Renal cortical epithelial cell (primary cell): ENCODE measurements at regions not wholly inside any gene's neighbourhood (a gene's known extent, or its start where the extent isn't known, plus 50 kb on each side); places are given as distances from the start of the nearest gene placed in this dataset.
A peak's percentile ranks its signal among the peaks of the same experiment; 100 is the strongest.

Source experiments
- DNase-seq: peaks from one replicate; pipeline ENCODE4 v3.0.0-alpha.2; 2011; ENCODE audit warnings: low read depth

DNA sequence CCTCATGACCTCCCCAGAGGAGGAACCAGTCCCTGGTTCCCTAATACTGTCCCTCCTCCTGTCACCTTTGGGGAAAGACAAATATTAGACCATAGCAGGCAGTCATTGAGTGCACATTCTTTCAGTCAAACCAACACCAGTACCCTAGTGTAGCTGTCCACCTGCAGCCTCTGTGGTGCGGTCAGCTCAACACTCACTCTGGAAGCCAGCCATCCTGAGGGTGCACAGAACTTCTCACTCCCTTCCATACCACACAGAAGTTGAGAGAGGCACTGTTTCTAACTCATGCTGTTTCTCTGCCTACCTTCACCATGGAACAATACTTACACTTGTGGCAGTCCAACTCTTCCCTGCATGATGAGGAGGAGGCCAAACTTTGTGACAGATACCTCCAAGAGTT lies 175.6 kb upstream of the FOXN2 start:
- no peak for DNase-seq

DNA sequence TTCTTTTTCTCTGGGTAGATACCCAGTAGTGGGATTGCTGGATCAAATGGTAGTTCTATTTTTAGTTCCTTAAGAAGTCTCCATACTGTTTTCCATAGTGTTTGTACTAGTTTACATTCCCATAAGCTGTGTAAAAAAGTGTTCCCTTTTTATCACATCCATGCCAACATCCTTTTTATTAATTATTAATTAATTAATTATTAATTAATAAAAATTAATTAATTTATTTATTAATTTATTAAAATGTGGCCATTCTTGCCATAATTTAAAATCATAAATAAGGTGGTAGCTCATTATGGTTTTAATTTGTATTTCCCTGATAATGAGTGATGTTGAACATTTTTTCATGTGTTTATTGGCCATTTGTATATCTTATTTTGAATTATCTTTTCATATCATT lies 173.9 kb upstream of the FOXN2 start:
- DNase-seq = no peak

DNA sequence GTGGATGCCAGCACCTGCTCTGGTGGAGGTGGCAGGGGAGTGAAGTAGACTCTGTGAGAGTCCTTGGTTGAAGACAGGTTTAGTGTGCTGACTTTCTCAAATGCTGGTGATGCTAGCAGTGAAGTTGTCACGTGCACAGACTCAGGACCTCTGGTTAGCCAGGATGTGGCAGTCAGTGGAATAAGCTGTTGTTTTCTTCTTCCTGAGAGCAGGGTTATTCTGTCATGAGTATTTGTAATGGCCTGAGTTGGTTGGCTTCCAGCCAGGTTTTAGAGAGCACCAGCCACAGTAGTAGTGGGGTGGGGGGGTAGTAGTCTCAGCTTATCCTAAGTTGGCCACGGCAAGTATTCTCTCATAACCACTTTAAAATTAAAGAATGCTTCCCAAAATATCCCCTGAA lies 169.7 kb upstream of the FOXN2 start:
- DNase-seq = peak; percentile 45

DNA sequence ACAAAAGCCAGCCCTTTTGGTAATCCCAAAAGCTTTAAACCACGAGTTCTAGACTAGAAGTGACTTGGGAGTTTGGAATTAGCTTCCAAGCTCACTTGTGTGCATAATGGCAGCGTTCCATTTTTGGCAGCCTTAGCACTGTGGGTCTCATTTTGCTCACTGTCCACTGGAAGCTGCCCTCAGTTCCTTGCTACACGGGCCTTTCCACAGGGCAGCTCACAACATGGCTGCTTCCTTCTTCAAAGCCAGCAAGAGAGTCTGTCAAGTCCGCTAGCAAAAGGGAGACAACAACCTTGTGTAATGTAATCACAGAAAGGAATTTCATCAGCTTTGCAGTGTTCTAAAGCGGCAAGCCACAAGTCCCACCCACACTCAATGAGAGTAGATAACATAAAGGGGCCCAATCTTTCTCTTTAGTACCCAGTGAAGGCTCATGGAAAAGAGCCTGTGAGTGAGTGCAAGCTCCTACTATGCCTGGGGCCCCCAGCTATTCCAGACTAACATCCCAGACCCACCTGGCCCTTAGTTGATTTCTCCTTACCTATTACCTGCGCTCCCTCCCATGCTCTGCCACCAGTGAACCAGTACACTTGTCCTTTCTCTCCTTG lies 168.5 kb upstream of the FOXN2 start:
- DNase-seq = no peak

DNA sequence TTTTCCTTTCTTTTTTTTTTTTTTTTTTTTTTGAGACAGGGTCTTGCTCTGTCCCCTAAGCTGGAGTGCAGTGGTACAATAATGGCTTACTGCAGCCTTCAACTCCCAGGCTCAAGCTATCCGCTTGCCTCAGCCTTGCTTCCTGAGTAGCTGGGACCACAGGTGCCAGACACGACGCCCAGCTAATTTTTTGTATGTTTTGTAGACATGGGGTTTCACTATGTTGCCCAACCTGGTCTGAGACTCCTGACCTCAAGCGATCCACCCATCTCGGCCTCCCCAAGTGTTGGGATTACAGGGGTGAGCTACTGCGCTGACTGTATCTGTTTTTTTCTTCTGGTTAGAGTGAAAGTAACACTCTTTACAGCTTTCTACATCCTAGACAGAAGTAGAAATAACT lies 167.9 kb upstream of the FOXN2 start:
- DNase-seq = no peak

DNA sequence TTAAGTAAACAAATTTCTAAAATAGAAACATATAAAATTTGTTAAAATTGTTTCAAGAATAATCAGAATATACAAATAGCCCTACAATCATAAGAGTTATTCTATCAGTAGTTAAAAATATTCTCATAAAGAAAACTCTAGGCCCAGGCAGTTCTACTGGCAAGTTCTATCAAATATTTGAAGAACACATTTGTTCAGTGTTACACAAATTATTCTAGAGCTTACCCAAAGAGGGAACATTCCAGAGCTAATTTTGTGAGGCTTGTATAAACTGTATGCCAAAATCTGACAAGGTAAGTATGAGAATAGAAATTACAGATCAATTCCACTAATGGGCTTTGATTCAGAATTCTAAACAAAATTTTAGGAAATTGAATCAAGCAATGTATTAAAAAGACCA lies 166.8 kb upstream of the FOXN2 start:
- DNase-seq = no peak

DNA sequence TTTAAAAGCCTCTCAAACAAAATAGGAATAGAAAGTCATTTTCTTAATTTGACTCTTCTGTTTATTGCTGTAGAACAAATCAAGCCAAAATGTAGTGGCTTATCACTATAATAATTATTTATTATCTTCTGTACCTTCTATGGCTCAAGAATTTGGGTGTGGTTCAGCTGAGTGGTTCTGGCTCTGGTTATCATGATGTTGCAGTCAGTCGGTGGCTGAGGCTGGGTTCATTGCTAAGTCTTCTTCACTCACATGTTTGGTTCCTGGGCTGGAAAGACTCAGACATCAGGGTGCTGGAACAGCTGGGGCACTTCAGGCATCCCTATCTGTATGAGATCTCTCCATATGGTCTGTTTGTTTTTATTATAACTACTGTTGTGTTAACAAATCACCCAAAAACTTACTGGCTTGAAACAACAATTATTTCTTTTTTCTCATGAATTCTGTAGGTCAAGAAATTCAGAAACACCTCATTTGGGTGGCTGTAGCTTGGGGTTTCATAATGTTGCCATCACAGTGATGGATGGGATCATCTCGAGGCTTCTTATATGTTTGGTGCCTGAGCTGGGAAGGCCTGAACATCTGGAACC lies 165.5 kb upstream of the FOXN2 start:
- no peak for DNase-seq

DNA sequence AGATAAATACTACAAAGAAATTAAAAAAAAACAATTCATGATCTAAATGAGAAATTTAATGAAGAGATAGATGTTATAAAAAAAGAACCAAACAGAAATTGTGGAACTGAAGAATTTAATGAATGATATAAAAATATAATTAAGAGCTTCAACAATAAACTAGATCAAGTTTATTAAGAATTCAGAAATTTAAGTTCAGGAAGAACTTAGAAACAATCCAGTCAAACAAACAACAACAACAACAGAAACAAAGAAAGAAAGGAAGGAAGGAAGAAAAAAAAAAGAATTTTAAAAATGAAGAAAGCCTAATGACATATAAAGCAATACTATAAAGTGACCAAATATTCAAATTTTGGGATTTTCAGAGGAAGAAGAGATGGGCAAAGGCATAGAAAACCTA lies 157.3 kb upstream of the FOXN2 start:
- no peak for DNase-seq

DNA sequence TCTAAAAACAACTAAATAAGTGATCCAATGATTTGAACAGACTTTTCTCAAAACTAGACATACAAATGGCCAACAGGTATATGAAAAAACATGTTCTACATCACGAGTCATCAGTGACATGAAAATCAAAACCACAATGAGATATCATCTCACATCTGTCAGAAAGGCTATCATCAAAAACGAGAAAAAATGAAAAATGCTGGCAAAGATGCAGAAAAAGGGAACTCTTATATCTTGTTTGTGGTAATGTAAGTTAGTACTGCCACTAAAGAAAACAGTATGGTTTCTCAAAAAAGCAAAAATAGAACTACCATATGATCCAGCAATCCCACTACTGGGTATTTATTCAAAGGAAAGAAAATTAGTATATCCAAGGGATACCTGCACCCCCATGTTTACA lies 152.9 kb upstream of the FOXN2 start:
- no peak for DNase-seq

DNA sequence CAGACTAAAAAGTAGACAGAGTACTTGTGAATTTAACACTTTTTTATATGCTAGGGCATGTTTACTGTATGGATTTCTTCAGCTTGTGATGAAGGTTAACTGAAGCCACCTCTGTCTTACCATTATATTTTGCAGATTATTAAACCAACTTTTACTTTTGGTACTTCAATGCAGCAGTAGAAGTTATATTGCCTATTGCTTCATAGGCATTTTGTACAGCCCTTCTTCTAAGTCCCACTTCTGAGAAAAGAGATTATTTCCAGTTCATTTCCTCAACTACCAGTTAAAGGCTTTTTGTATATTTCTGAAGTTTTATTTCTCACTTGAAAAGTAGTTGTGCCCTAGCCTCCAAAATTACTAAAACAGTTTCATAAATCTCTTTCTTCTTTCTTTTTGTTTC lies 151.7 kb upstream of the FOXN2 start:
- DNase-seq = no peak

DNA sequence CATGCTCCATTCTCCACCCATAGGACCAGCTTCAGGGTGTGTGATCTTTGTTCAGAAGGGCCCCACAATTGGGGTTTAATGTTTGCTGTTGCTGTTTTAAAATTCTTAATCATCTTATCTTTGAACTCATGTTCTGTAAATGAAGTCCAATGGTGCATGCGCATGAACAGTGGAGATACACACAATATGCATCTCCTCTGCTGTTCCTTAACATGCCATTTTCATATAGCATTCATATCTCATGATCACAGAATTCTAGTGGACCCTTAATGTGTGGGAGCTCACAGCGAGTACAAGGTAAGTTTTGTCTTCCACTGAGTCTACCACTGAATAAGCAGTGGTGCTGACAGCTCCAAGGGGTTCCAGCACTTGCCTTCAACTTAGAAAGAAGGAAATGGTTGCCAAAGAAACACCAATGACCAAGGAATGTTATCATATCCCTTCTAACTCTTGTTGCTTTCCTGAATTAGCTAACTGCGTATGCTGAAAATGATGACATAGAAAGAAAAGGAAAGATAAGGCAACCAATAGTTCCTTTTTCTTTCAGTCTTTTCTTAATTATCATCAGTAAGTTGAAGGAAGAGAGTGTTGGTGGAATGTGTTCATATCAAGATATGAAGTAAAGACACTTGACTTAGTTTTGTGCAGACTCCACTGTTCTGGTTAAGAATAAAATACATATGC lies 149.3 kb upstream of the FOXN2 start:
- no peak for DNase-seq

DNA sequence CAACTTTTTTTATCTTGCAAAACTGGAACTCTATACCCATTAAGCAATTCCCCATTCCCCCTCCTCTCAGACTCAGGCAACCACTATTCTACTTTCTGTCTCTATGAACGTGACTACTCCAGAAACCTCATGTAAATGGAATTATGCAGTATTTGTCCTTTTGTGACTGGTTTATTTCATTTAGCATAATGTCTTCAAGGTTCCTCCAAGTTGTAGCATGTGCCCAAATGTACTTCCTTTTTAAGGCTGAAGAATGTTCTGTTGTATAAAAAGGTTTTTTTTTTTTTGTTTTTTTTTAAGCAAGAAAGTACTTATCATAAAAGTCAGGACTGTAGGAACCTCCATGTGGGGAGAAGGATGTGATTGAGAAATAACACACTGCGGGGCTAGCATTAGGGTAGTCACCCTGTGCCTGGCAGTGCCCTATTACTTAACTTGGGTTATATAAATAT lies 145.3 kb upstream of the FOXN2 start:
- DNase-seq = no peak

DNA sequence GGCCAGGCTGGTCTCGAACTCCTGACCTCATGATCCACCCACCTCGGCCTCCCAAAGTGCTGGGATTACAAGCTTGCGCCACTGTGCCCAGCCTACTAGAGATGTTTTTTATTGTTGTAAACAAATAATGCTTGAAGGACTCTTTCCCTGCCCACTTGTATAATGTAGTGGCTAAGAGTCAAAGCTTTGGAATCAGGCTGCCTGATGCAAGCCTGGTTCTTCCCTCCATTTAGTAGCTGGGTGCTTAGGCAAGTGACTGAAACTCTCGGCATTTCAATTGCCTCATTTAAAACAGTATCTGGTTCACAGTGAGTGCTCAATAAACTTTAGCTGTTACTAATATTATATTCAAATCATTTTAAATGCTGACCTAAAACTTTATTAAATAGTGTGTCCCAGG lies 144.2 kb upstream of the FOXN2 start:
- no peak for DNase-seq

DNA sequence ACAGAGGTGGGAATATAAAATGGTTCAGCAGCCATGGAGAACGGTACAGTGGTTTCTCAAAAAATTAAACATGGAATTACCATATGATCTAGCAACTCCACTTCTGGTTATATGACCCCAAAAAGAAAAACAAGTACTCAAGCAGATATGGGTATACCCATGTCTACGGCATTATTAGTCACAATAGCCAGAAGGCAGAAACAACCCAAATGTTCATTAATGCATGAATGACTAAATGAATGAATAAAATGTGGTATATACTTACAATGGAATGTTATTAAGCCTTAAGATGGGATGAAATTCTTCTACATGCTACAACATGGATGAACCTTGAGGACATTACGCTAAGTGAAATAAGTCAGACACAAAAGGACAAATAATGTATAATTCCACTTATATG lies 141.3 kb upstream of the FOXN2 start:
- DNase-seq = peak; percentile 85

DNA sequence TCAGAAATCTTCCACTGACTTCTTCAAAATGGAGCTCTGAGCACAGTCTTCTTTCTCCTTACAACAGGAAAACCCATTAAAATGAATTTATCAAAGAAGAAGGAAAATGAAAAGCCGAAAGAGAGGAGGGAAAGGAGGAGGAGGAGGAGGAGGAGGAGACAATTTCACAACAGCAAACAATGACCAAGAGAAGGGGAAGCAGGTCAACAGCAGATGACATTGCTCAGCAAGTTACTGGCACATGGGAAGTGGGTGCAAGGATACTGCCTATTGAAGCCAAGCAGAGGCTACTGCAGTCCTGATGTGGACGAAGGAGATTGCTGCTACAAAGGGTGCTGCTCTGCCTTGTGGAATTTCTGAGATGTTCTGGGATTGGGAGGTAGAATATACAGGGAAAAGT lies 140.0 kb upstream of the FOXN2 start:
- no peak for DNase-seq

DNA sequence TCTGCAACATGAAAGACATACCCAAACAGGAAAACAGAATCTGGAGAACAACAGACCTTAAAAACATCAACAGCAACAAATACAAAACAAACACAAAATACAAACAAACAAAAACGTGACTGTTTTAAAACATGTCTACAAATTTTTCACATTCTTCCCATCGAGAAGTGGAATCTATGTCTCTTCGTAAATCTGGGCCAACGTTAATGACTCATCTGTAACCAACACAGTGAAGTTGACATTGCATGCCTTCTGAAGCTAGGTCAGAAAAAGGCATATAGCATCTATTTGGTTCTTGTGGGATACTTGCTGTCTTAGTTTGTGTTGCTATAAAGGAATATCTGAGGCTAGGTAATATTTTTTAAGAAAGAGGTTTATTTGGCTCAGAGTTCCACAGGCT lies 139.2 kb upstream of the FOXN2 start:
- peak; percentile 19 for DNase-seq

DNA sequence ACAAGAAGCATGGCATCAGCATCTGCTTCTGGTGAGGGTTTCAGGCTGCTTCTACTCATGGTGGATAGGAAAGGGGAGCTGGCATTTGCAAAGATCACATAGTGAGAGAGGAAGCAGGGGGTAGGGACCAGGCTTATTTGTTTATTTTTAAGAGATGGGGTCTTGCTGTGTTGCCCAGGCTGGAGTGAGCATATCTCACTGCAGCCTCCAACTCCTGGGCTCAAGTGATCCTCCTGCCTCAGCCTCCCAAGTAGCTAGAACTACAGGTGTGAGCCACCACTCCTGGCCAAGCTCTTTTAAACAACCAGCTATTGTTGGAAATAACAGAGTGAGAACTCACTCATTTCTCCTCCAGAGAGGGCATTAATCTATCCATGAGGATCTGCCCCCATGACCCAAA lies 138.8 kb upstream of the FOXN2 start:
- no peak for DNase-seq

DNA sequence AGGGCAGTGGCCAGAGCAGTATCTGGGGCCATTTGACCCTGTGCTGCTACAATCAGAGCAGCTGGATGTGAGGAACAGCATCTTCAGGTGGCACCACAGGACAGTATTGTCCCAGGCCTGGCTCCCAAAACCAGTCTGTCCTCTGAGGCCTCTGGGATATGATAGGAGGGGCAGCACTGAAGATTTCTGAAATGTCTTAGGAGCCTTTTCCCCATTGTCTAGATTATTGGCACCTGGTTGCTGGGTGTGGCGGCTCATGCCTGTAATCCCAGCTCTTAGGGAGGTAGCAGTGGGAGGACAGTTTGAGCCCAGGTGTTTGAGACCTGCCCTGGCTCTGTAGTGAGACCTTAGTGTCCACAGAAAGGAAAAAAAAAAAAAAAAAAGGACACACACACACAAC lies 137.6 kb upstream of the FOXN2 start:
- no peak for DNase-seq

DNA sequence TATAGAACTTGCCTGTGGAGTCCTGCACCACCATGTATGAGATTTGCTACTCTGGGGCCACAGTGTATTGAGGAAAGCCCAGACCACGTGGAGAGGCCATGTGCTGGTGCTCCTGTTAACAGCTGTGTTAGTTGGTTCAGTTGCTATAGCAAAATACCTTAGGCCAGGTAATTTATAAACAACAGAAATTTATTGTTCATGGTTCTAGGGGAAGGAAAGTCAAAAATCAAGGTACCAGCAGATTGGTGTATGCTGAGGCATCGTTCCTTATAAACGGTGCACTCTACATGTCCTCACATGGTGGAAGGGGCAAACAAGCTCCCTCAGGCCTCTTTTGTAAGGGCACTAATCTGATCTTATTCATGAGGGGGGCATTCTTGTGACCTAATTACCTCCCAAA lies 135.9 kb upstream of the FOXN2 start:
- no peak for DNase-seq

DNA sequence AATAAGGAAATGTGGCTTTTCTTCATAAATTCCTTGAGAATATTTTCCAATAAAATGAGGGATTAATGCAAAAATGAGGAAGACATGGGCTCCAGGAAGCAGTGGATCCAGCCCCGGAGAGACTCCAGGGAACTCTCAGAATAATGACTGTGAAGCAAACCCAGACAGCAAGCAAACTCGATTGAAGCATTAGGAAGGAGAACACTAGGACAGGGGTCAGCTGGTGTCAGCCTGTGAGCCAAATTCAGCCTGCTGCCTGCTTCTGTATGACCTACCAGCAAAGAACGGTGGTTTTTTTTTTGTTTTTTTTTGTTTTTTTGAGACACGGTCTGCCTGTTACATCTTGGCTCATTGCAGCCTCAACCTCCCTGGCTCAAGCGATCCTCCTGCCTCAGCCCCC lies 133.9 kb upstream of the FOXN2 start:
- DNase-seq = no peak

DNA sequence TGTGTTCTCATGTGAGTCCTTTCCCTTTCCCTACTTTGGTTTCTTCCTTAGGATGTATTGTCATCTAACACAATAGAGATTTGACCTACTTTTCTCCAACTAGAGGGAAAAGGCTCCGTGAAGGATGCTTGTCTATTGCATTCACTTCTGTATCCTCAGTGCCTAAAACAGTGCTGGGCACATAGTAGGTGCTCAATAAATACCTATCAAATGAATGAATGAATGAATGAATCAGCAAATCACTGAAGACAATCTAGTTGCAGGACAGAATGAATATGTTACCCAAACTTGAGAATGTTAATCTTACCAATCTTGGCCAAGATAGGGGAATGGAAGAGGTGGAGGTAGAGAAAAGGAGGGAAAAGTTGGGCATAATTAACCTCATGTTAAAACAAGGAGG lies 131.2 kb upstream of the FOXN2 start:
- DNase-seq = no peak

DNA sequence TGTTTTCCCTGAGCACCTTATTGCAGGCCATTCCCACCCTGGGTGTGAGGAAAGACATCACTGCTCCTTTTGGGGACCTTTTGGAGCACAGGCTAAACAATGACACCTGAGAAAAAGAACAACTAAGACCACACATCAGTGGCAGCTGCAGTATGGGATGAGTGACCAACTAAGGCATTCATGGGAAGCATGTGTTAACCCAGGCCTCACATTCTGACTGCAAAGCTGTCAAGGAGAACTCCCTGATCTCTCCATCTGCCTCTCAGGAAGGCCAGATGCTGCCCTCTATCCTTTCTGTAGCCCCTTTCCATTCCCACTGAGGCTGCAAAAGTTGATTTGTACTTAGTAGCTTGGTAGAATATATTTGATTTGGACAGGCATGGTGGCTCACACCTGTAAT lies 130.5 kb upstream of the FOXN2 start:
- DNase-seq = no peak

DNA sequence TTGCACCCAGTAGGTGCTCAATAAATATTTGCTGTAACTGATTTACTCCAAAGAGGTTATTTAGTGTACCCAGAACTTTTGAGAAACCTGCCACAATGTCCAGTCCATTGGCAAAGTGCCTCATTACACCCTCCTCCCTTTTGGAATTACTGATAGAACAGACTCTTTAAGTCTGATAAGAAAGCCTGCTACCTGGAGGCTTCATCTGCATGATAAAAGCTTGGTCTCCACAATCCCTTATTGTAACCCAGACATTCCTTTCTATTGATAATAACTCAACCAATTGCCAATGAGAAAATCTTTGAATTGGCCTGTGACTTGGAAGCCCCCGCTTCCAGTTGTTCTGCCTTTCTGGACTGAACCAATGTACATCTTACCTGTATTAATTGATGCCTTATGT lies 127.0 kb upstream of the FOXN2 start:
- no peak for DNase-seq
